GM23338 (cell line): ENCODE measurements at regions not wholly inside any gene's neighbourhood (a gene's known extent, or its start where the extent isn't known, plus 50 kb on each side); places are given as distances from the start of the nearest gene placed in this dataset.

Experiments
- ATAC-seq: fragments of 200-7000 bp; cut with Tn5 transposase; 3 replicates; pipeline ENCODE4 v1.9.1; 2020
- DNase-seq: peaks from one replicate; pipeline ENCODE4 v3.0.0-alpha.2; 2015; ENCODE audit warnings: low spot score
- H2AFZ ChIP-seq: fragments of 200-600 bp; sonication (generic); 2 replicates; pipeline ENCODE4 v1.8.0; 2016; ENCODE audit warnings: antibody characterized with exemption, mild to moderate bottlenecking, moderate library complexity
- H3F3A ChIP-seq: fragments of 200-600 bp; sonication (generic); replicated peaks from 2 replicates; pipeline ENCODE4 v1.8.0; 2017; ENCODE audit warnings: antibody characterized with exemption, mixed run types, low read depth
- H3K27ac ChIP-seq: fragments of 200-600 bp; sonication (generic); 2 replicates; pipeline ENCODE4 v1.6.1; 2016; ENCODE audit warnings: low read depth
- H3K27me3 ChIP-seq: fragments of 200-600 bp; sonication (generic); 2 replicates; pipeline ENCODE4 v1.8.0; 2016; ENCODE audit warnings: mild to moderate bottlenecking, mixed run types, moderate library complexity; ENCODE audit not compliant: insufficient read depth
- H3K36me3 ChIP-seq: fragments of 200-600 bp; sonication (generic); 2 replicates; pipeline ENCODE4 v1.8.0; 2016; ENCODE audit warnings: mild to moderate bottlenecking; ENCODE audit not compliant: insufficient read depth
- H3K4me1 ChIP-seq: fragments of 200-600 bp; sonication (generic); 2 replicates; pipeline ENCODE4 v1.8.0; 2016; ENCODE audit warnings: mild to moderate bottlenecking, moderate library complexity; ENCODE audit not compliant: insufficient read depth
- H3K4me2 ChIP-seq: fragments of 200-600 bp; sonication (generic); 2 replicates; pipeline ENCODE4 v1.7.1; 2017; ENCODE audit warnings: mixed run types
- H3K4me3 ChIP-seq: fragments of 200-600 bp; sonication (generic); 2 replicates; pipeline ENCODE4 v1.6.1; 2016; ENCODE audit warnings: mixed run types
- H3K79me2 ChIP-seq: fragments of 200-600 bp; sonication (generic); replicated peaks from 2 replicates; pipeline ENCODE4 v1.8.0; 2017; ENCODE audit warnings: mild to moderate bottlenecking; ENCODE audit not compliant: insufficient read depth
- H3K9me2 ChIP-seq: fragments of 200-600 bp; sonication (generic); 2 replicates; pipeline ENCODE4 v1.8.0; 2017; ENCODE audit not compliant: insufficient read depth
- H4K20me1 ChIP-seq: fragments of 200-600 bp; sonication (generic); replicated peaks from 2 replicates; pipeline ENCODE4 v1.8.0; 2017; ENCODE audit warnings: mild to moderate bottlenecking; ENCODE audit not compliant: insufficient read depth
- H3K27ac Mint-ChIP-seq: 2 replicates; pipeline ENCODE4 v1.8.0; 2020; ENCODE audit warnings: inconsistent platforms, mild to moderate bottlenecking, moderate library complexity, mixed read lengths
- H3K27me3 Mint-ChIP-seq: 3 replicates; pipeline ENCODE4 v1.8.0; 2022; ENCODE audit warnings: low read depth, mild to moderate bottlenecking, moderate library complexity, mixed read lengths, inconsistent platforms; ENCODE audit not compliant: insufficient read depth, poor library complexity
- H3K36me3 Mint-ChIP-seq: 3 replicates; pipeline ENCODE4 v1.8.0; 2021; ENCODE audit warnings: low read depth, mild to moderate bottlenecking, inconsistent platforms, moderate library complexity, mixed read lengths
- H3K4me1 Mint-ChIP-seq: 3 replicates; pipeline ENCODE4 v1.8.0; 2020; ENCODE audit warnings: mild to moderate bottlenecking, inconsistent platforms, mixed read lengths
- H3K4me3 Mint-ChIP-seq: 3 replicates; pipeline ENCODE4 v1.8.0; 2021; ENCODE audit warnings: moderate library complexity, mild to moderate bottlenecking, inconsistent platforms, mixed read lengths
- H3K9me3 Mint-ChIP-seq: 3 replicates; pipeline ENCODE4 v1.8.0; 2020; ENCODE audit warnings: moderate library complexity, mild to moderate bottlenecking, inconsistent platforms, mixed read lengths
- CREB1 ChIP-seq: fragments of 250-450 bp; sonication (Bioruptor Pico); IDR thresholded peaks from 2 replicates; pipeline ENCODE4 v1.5.0; 2020; ENCODE audit warnings: low read depth, mild to moderate bottlenecking, moderate library complexity
- EZH2 ChIP-seq: fragments of 200-600 bp; sonication (generic); IDR thresholded peaks from one replicate; pipeline ENCODE4 v1.8.0; 2017; ENCODE audit warnings: antibody characterized with exemption, mild to moderate bottlenecking, low read depth; ENCODE audit not compliant: unreplicated experiment
- EZH2phosphoT487 ChIP-seq: fragments of 200-600 bp; sonication (generic); IDR thresholded peaks from one replicate; pipeline ENCODE4 v1.8.1; 2018; ENCODE audit warnings: antibody characterized with exemption; ENCODE audit not compliant: unreplicated experiment
- JUNB ChIP-seq: IDR thresholded peaks from one replicate; pipeline ENCODE4 v1.6.1; 2016; ENCODE audit warnings: antibody characterized with exemption; ENCODE audit not compliant: unreplicated experiment
- NANOG ChIP-seq: IDR thresholded peaks from 2 replicates; pipeline ENCODE4 v1.6.1; 2016; ENCODE audit warnings: antibody characterized with exemption, borderline replicate concordance
- POLR2AphosphoS5 ChIP-seq: IDR thresholded peaks from 2 replicates; pipeline ENCODE4 v1.6.1; 2016; ENCODE audit warnings: antibody characterized with exemption, low read depth
- STAT1 ChIP-seq: IDR thresholded peaks from one replicate; pipeline ENCODE4 v1.6.1; 2016; ENCODE audit warnings: antibody characterized with exemption; ENCODE audit not compliant: unreplicated experiment
- ZNF114 ChIP-seq: fragments of 250-450 bp; sonication (Bioruptor Pico); IDR thresholded peaks from 2 replicates; pipeline ENCODE4 v1.5.0; 2020; ENCODE audit warnings: mild to moderate bottlenecking, moderate library complexity
- ZNF331 ChIP-seq: fragments of 250-450 bp; sonication (Bioruptor Pico); IDR thresholded peaks from 2 replicates; pipeline ENCODE4 v1.5.0; 2020; ENCODE audit warnings: low read depth, mild to moderate bottlenecking, moderate library complexity
- TF ChIP-seq, protein P1 (sequence below): fragments of 250-450 bp; sonication (Bioruptor Pico); IDR thresholded peaks from 2 replicates; pipeline ENCODE4 v1.5.0; 2020; ENCODE audit warnings: mild to moderate bottlenecking, moderate library complexity
- TF ChIP-seq, protein P2 (sequence below), 2 experiments: fragments of 200-600 bp in 1 of 2; sonication (generic) in 1 of 2; conservative IDR thresholded peaks; 2 replicates each; pipeline versions ENCODE4 v1.5.1 to v1.6.1; 2016 to 2017; ENCODE audit warnings: antibody characterized with exemption in 2 of 2, low read depth in 2 of 2, mild to moderate bottlenecking in 2 of 2, moderate library complexity in 1 of 2
- TF ChIP-seq, protein P3 (sequence below): IDR thresholded peaks from 2 replicates; pipeline ENCODE4 v1.6.1; 2016; ENCODE audit warnings: antibody characterized with exemption
- TF ChIP-seq, protein P4 (sequence below): IDR thresholded peaks from one replicate; pipeline ENCODE4 v1.6.1; 2018; ENCODE audit warnings: antibody characterized with exemption; ENCODE audit not compliant: unreplicated experiment

DNA sequence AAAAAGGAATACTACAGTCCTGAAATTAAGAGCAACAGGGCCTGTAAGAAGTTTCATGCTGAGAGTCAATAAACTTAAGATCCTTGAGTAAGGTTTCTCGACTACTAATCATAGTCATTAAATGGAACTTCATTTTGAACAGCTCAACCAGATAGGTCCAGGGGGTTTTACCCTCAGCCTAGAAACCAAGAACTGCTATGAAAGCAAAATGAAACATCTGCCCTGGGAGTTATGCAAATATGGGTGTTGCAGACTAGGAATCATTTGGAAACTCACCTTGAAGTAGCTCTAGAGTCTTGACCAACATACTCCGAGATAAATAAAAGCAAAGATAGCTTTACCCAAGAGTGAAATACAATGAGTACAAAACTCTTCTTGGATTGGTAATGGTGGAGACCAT, 128.0 kb downstream of the HGF start:
- Histone ChIP-seq H3K9me2 (no peaks in the 10 kb centered on the region), H3K4me3 (no peak overlapping the region), H3K79me2 (no peaks in the 10 kb centered on the region), H2AFZ (no peak overlapping the region), H3K4me1 (no peaks in the 10 kb centered on the region), H3K36me3 (no peaks in the 10 kb centered on the region), H3K27me3 (no peaks in the 10 kb centered on the region), H3K27ac (no peak overlapping the region), H3K4me2 (no peak overlapping the region), H4K20me1 (no peaks in the 10 kb centered on the region), H3F3A (no peaks in the 10 kb centered on the region)
- no peak overlapping the region for H3K27ac Mint-ChIP-seq
- H3K9me3 Mint-ChIP-seq = peaks cover 5% of the 10 kb centered on the region; the same call in 1 of the 3 replicates
- H3K27me3 Mint-ChIP-seq = no peaks in the 10 kb centered on the region
- no peaks in the 10 kb centered on the region; the same call in 2 of the 3 replicates for H3K36me3 Mint-ChIP-seq
- TF ChIP-seq, protein P1, sequence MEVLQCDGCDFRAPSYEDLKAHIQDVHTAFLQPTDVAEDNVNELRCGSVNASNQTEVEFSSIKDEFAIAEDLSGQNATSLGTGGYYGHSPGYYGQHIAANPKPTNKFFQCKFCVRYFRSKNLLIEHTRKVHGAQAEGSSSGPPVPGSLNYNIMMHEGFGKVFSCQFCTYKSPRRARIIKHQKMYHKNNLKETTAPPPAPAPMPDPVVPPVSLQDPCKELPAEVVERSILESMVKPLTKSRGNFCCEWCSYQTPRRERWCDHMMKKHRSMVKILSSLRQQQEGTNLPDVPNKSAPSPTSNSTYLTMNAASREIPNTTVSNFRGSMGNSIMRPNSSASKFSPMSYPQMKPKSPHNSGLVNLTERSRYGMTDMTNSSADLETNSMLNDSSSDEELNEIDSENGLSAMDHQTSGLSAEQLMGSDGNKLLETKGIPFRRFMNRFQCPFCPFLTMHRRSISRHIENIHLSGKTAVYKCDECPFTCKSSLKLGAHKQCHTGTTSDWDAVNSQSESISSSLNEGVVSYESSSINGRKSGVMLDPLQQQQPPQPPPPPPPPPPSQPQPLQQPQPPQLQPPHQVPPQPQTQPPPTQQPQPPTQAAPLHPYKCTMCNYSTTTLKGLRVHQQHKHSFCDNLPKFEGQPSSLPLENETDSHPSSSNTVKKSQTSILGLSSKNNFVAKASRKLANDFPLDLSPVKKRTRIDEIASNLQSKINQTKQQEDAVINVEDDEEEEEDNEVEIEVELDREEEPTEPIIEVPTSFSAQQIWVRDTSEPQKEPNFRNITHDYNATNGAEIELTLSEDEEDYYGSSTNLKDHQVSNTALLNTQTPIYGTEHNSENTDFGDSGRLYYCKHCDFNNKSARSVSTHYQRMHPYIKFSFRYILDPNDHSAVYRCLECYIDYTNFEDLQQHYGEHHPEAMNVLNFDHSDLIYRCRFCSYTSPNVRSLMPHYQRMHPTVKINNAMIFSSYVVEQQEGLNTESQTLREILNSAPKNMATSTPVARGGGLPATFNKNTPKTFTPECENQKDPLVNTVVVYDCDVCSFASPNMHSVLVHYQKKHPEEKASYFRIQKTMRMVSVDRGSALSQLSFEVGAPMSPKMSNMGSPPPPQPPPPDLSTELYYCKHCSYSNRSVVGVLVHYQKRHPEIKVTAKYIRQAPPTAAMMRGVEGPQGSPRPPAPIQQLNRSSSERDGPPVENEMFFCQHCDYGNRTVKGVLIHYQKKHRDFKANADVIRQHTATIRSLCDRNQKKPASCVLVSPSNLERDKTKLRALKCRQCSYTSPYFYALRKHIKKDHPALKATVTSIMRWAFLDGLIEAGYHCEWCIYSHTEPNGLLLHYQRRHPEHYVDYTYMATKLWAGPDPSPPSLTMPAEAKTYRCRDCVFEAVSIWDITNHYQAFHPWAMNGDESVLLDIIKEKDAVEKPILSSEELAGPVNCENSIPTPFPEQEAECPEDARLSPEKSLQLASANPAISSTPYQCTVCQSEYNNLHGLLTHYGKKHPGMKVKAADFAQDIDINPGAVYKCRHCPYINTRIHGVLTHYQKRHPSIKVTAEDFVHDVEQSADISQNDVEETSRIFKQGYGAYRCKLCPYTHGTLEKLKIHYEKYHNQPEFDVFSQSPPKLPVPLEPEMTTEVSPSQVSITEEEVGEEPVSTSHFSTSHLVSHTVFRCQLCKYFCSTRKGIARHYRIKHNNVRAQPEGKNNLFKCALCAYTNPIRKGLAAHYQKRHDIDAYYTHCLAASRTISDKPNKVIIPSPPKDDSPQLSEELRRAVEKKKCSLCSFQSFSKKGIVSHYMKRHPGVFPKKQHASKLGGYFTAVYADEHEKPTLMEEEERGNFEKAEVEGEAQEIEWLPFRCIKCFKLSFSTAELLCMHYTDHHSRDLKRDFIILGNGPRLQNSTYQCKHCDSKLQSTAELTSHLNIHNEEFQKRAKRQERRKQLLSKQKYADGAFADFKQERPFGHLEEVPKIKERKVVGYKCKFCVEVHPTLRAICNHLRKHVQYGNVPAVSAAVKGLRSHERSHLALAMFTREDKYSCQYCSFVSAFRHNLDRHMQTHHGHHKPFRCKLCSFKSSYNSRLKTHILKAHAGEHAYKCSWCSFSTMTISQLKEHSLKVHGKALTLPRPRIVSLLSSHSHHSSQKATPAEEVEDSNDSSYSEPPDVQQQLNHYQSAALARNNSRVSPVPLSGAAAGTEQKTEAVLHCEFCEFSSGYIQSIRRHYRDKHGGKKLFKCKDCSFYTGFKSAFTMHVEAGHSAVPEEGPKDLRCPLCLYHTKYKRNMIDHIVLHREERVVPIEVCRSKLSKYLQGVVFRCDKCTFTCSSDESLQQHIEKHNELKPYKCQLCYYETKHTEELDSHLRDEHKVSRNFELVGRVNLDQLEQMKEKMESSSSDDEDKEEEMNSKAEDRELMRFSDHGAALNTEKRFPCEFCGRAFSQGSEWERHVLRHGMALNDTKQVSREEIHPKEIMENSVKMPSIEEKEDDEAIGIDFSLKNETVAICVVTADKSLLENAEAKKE (CRISPR knock-in tag) = no peak
- TF ChIP-seq, protein P2, sequence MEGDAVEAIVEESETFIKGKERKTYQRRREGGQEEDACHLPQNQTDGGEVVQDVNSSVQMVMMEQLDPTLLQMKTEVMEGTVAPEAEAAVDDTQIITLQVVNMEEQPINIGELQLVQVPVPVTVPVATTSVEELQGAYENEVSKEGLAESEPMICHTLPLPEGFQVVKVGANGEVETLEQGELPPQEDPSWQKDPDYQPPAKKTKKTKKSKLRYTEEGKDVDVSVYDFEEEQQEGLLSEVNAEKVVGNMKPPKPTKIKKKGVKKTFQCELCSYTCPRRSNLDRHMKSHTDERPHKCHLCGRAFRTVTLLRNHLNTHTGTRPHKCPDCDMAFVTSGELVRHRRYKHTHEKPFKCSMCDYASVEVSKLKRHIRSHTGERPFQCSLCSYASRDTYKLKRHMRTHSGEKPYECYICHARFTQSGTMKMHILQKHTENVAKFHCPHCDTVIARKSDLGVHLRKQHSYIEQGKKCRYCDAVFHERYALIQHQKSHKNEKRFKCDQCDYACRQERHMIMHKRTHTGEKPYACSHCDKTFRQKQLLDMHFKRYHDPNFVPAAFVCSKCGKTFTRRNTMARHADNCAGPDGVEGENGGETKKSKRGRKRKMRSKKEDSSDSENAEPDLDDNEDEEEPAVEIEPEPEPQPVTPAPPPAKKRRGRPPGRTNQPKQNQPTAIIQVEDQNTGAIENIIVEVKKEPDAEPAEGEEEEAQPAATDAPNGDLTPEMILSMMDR (conservative IDR thresholded peaks at IDR 0.05; ENCODE audit: low read depth in 2 of 2) = no peak
- TF ChIP-seq EZH2 (no peak), JUNB (no peak), POLR2AphosphoS5 (no peak), ZNF331 (no peak), ZNF114 (CRISPR knock-in tag) (no peak), CREB1 (no peak), NANOG (no peak), STAT1 (no peak), EZH2phosphoT487 (no peak)
- TF ChIP-seq, protein P3, sequence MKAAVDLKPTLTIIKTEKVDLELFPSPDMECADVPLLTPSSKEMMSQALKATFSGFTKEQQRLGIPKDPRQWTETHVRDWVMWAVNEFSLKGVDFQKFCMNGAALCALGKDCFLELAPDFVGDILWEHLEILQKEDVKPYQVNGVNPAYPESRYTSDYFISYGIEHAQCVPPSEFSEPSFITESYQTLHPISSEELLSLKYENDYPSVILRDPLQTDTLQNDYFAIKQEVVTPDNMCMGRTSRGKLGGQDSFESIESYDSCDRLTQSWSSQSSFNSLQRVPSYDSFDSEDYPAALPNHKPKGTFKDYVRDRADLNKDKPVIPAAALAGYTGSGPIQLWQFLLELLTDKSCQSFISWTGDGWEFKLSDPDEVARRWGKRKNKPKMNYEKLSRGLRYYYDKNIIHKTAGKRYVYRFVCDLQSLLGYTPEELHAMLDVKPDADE = no peak
- TF ChIP-seq, protein P4, sequence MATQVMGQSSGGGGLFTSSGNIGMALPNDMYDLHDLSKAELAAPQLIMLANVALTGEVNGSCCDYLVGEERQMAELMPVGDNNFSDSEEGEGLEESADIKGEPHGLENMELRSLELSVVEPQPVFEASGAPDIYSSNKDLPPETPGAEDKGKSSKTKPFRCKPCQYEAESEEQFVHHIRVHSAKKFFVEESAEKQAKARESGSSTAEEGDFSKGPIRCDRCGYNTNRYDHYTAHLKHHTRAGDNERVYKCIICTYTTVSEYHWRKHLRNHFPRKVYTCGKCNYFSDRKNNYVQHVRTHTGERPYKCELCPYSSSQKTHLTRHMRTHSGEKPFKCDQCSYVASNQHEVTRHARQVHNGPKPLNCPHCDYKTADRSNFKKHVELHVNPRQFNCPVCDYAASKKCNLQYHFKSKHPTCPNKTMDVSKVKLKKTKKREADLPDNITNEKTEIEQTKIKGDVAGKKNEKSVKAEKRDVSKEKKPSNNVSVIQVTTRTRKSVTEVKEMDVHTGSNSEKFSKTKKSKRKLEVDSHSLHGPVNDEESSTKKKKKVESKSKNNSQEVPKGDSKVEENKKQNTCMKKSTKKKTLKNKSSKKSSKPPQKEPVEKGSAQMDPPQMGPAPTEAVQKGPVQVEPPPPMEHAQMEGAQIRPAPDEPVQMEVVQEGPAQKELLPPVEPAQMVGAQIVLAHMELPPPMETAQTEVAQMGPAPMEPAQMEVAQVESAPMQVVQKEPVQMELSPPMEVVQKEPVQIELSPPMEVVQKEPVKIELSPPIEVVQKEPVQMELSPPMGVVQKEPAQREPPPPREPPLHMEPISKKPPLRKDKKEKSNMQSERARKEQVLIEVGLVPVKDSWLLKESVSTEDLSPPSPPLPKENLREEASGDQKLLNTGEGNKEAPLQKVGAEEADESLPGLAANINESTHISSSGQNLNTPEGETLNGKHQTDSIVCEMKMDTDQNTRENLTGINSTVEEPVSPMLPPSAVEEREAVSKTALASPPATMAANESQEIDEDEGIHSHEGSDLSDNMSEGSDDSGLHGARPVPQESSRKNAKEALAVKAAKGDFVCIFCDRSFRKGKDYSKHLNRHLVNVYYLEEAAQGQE = no peak
- ATAC-seq (no peak), DNase-seq (no peak)
- no peaks in the 10 kb centered on the region for H3K4me1 Mint-ChIP-seq
- no peak overlapping the region for H3K4me3 Mint-ChIP-seq
